Islet of Langerhans (tissue), 1 donor: ENCODE measurements at regions not wholly inside any gene's neighbourhood (a gene's known extent, or its start where the extent isn't known, plus 50 kb on each side); places are given as distances from the start of the nearest gene placed in this dataset.

ENCODE experiments used
- FAIRE-seq: peaks from one replicate; lab custom pipeline; 2011; peaks lifted over from hg19 to GRCh38; lab: Jason Lieb, UNC

DNA sequence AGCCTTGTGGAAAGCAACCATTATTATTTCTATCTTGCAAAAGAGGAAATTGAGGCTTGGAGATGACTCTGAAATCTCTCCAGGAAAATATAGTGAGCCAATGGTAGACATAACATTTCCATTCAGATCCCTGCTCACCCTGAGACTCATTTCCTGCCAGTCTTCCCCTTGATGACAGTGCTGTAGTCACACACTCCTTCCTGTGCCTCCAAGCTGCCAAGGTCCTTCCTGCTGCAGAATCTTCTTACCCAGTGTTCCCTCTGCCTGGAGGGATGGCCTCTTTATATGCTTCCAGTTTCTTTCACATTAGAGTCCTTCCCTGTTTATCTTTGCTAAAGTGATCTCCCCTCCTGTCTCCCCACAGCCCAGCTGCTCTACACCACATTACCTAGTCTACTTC lies 648.1 kb downstream of the TOX3 start:
- FAIRE-seq = no peak

DNA sequence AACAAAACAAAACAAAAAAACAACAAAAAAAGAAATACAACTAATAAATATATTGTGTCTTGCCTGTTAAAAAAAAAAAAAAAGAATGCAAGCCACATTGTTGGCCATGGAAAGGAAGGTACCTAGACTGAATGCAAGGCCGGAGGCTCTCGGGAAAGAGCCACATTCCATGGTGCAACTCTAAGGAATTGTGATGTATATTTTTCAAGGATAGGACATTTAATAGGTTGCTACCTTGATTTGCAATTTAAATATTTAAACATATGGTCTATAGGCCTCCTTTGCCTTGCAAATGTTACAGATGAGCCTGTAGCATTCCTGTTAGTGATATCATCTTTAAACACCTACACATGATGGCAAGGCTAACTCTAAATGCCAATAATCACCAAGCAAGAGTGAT lies 650.9 kb downstream of the TOX3 start:
- FAIRE-seq = no peak

GRCh38 chr16:51892293-51893007 lies 654.5 kb downstream of the TOX3 start:
- FAIRE-seq = no peak

DNA sequence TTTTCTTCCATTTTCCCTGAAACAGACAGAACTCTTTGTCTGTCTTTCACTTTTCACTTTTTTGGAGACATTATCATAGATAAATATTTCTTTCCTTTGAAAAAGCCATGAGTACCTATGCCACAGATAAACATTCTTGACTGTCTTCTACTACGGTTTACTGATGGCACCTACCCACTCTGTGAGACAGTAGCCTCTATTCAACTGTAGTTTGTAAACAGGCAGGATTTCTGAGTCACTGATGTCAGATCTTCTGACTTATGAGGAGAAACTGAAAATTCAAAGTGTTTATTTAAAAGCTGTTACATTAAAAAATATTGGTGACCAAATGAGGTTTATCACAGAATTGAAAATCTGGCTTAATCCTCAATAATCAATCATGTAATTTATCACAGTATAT lies 658.4 kb downstream of the TOX3 start:
- no peak for FAIRE-seq

DNA sequence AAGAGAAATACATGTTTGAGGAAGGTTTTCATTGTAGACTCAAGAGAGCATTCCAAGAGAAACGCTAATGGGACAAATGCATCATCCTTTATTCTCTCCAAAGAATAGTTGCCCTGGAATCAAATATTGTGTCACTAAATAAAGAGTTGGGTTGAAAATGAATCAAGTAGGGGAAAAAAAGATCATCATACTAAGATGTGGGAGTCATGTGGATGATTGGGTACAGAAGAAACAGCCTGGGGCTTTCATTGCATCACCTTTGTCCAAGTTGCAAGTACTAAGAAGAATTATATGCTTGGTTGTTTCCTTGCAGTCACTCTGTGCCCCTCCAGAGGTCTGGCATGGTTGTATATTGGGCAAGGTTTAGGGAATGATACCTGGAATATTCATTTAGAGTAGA lies 658.9 kb downstream of the TOX3 start:
- FAIRE-seq = no peak

GRCh38 chr16:51886456-51886855 lies 660.5 kb downstream of the TOX3 start:
- FAIRE-seq = no peak

- no peak for FAIRE-seq
Observed at GRCh38 chr16:51884773-51885172, 662.2 kb downstream of the TOX3 start.

DNA sequence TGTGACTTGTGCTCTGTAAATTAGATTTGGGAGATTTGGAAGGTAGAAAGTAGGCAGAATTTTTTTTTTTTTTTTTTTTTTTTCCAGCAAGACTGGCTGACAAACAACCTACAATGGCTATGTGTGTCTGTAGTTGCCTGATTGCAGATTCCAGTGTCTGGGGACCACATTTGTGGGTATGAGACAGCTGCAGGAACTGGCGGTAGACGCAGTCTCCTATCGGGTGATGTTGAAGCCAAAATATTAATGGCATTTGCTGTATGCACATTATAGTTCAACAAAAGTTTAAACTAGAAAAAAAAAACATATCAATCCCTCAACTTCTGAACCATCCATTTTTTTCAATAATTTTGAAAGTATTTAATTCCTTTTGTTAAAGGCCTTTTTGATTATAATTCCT lies 665.2 kb downstream of the TOX3 start:
- no peak for FAIRE-seq

GRCh38 chr16:51880776-51881175 lies 666.2 kb downstream of the TOX3 start:
- no peak for FAIRE-seq

GRCh38 chr16:51877686-51878085 lies 669.3 kb downstream of the TOX3 start:
- no peak for FAIRE-seq

- FAIRE-seq = no peak
Observed at GRCh38 chr16:51876934-51877333, 670.0 kb downstream of the TOX3 start.

GRCh38 chr16:51876601-51876875 lies 670.4 kb downstream of the TOX3 start:
- no peak for FAIRE-seq

GRCh38 chr16:51875834-51876600 lies 670.9 kb downstream of the TOX3 start:
- no peak for FAIRE-seq

GRCh38 chr16:51872524-51872923 lies 674.4 kb downstream of the TOX3 start:
- FAIRE-seq = no peak

GRCh38 chr16:51870296-51870854 lies 676.6 kb downstream of the TOX3 start:
- no peak for FAIRE-seq

DNA sequence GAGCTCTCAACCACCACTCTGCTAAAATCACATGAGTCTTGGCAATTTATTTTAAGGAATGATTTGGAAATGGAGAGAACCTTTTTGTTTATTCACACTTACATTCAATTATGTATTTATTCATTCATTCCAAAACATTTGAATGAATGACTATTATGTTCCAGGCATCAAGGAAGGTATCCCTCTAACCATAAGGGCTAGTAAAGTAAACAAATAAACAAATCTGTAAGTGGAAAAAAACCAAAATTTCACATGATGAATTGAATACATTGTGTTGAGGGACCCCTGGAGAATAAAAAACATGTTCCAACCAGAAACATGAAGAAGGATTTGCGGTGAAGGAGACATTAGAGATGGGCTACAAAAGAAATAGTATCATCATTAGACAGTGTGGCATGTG lies 677.8 kb downstream of the TOX3 start:
- no peak for FAIRE-seq

DNA sequence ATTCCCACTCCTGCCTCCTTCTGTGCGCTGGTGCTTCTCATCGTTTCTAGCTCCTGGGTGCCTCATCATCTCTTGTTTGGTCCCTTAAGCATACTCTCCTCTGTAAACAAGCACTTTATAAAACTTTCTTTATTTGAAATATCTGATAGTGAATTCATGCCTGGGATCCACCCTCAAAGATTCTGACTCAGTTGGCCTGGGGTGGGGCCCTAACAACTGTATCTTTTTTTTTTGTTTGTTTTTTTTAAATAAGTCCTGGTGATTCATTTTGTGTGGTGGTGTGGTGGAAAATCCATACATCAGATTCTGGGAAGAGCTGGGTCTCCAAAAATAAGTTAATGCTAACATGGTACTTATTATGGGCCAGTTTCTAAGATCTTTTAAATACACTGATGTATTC lies 678.3 kb downstream of the TOX3 start:
- no peak for FAIRE-seq

GRCh38 chr16:51867386-51868065 lies 679.4 kb downstream of the TOX3 start:
- FAIRE-seq = no peak

DNA sequence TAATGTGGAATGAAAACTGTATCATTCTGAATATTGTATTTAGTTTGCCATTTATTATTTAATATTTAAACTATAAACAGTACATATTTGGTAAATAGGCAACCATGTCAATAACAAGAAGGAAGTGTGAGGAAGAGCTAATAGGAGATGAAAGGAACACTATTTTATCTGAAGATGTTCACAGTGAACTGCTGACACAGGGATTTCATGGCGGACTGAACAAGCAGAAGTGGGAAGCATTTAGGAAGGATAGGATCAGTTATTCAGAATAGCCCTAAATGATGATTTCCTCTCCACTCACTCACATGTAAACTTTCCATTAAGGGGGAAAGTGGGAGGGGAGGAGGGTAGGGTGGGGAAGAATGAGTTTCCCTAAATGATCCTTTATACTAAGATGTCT lies 682.4 kb downstream of the TOX3 start:
- no peak for FAIRE-seq

GRCh38 chr16:51854401-51854951 lies 692.5 kb downstream of the TOX3 start:
- no peak for FAIRE-seq

DNA sequence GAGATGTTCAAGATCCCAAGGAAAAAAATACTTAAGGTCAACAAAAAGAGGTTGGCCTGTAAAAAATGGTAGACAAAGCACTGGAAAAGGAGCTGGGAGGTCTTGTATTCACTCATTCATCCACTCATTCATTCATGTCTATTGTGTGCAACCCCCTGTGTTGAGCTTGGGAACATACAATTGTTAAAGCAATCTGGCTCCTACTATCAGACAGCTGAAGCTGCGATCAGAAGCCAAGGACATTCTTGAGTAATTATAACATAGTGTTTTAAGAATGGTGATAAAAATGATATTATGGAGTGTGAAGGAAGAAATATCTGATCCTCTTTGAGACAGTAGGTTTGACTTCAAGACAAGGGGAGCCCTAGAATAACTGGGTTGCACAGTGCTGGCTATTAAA lies 693.4 kb downstream of the TOX3 start:
- FAIRE-seq = no peak

DNA sequence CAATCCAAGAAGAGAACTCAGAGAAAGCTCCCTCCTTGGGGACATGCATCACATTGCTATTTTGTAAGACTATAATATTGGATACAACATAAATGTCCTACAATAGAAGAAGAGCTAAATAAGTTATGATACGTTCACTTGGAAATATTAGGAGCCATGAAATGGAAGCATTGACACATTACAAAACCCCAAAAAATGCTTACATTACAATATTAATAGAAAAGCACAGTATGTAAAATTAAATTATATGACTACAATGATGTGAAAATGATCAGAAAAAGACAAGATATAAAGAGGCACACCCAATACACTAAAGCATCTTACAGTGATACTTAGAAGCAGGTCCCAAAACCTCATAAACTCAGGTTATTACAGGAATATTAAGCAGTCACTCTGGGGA lies 694.1 kb downstream of the TOX3 start:
- FAIRE-seq = no peak

GRCh38 chr16:51851111-51851510 lies 695.8 kb downstream of the TOX3 start:
- FAIRE-seq = no peak
